HG02610 (cell line): ENCODE measurements at regions not wholly inside any gene's neighbourhood (a gene's known extent, or its start where the extent isn't known, plus 50 kb on each side); places are given as distances from the start of the nearest gene placed in this dataset.
"Not testable (repeated sequence)": the region's sequence is repeated elsewhere in the genome, so short reads cannot be mapped to it uniquely, and the experiment has no call there.

Experiments
- ATAC-seq: cut with Tn5 transposase; IDR thresholded peaks from one replicate; pipeline ENCODE4 v1.9.1; 2021; ENCODE audit warnings: mild to moderate bottlenecking, moderate library complexity; ENCODE audit not compliant: unreplicated experiment

- peak; percentile 67 for ATAC-seq
Measured at GRCh38 chr10:57098146-57098545, 737.1 kb upstream of the ZWINT start.

- ATAC-seq, result no peak
Measured at GRCh38 chr10:57096044-57096443, 735.0 kb upstream of the ZWINT start.

GRCh38 chr10:57094965-57095364 lies 733.9 kb upstream of the ZWINT start:
- ATAC-seq, result no peak

- no peak for ATAC-seq
Measured at GRCh38 chr10:57094083-57094482, 733.0 kb upstream of the ZWINT start.

- ATAC-seq, result no peak
Measured at GRCh38 chr10:57053530-57053929, 692.5 kb upstream of the ZWINT start.

GRCh38 chr10:57049096-57049495 lies 688.0 kb upstream of the ZWINT start:
- ATAC-seq, result no peak

GRCh38 chr10:57038531-57038930 lies 677.5 kb upstream of the ZWINT start:
- no peak for ATAC-seq

GRCh38 chr10:57035310-57035709 lies 674.3 kb upstream of the ZWINT start:
- ATAC-seq, result no peak

- ATAC-seq, result not testable (repeated sequence)
Measured at GRCh38 chr10:57032301-57032700, 671.2 kb upstream of the ZWINT start.

- no peak for ATAC-seq
Measured at GRCh38 chr10:57031346-57031745, 670.3 kb upstream of the ZWINT start.

GRCh38 chr10:57026307-57026706 lies 665.2 kb upstream of the ZWINT start:
- no peak for ATAC-seq

- ATAC-seq, result no peak
Measured at GRCh38 chr10:57023626-57024025, 662.6 kb upstream of the ZWINT start.

- no peak for ATAC-seq
Measured at GRCh38 chr10:57018452-57018851, 657.4 kb upstream of the ZWINT start.

GRCh38 chr10:57017356-57018037 lies 656.4 kb upstream of the ZWINT start:
- no peak for ATAC-seq

- ATAC-seq, result no peak
Measured at GRCh38 chr10:57015595-57016318, 654.7 kb upstream of the ZWINT start.

- ATAC-seq, result no peak
Measured at GRCh38 chr10:57015187-57015586, 654.1 kb upstream of the ZWINT start.

- ATAC-seq, result no peak
Measured at GRCh38 chr10:57014758-57015157, 653.7 kb upstream of the ZWINT start.

GRCh38 chr10:57008189-57008588 lies 647.1 kb upstream of the ZWINT start:
- no peak for ATAC-seq

- no peak for ATAC-seq
Measured at GRCh38 chr10:56991591-56992069, 630.6 kb upstream of the ZWINT start.

- ATAC-seq, result no peak
Measured at GRCh38 chr10:56975513-56975912, 614.5 kb upstream of the ZWINT start.

GRCh38 chr10:56973766-56974165 lies 612.7 kb upstream of the ZWINT start:
- ATAC-seq, result no peak

- ATAC-seq, result no peak
Measured at GRCh38 chr10:56943221-56943755, 582.2 kb upstream of the ZWINT start.
